GM12878 (cell line): ENCODE measurements at regions not wholly inside any gene's neighbourhood (a gene's known extent, or its start where the extent isn't known, plus 50 kb on each side); places are given as distances from the start of the nearest gene placed in this dataset.

Source experiments
- ATAC-seq: fragments of 200-7000 bp; cut with Tn5 transposase; 3 replicates; pipeline ENCODE4 v1.9.1; 2020; ENCODE audit warnings: mild to moderate bottlenecking, moderate library complexity
- BruUV-seq: library from RNA; stranded (reverse); fragments of 400-500 nt; replicated peaks from 2 replicates; lab custom pipeline; 2021; lab: Mats Ljungman, UMichigan
- CTCF ChIA-PET: fragments of 300-600 bp; sonication (Branson Sonifier 250); formaldehyde crosslinking; extraction: SDS; loops from one replicate; lab custom pipeline; 2021; ENCODE audit warnings: inconsistent platforms; lab: Yijun Ruan, JAX
- POLR2A ChIA-PET: fragments of 350-600 bp; formaldehyde crosslinking; extraction: SDS; loops from one replicate; lab custom pipeline; 2021; ENCODE audit warnings: inconsistent platforms; lab: Charles Lee
- RAD21 ChIA-PET: fragments of 300-600 bp; sonication (Branson Sonifier 250); formaldehyde crosslinking; loops from one replicate; lab custom pipeline; 2023; ENCODE audit warnings: antibody characterized with exemption; ENCODE audit not compliant: unreplicated experiment; lab: Charles Lee
- SMC1A ChIA-PET: fragments of 300-600 bp; sonication (Branson Sonifier 250); formaldehyde crosslinking; loops from one replicate; lab custom pipeline; 2023; ENCODE audit not compliant: unreplicated experiment, uncharacterized antibody; lab: Charles Lee
- DNase-seq: peaks from one replicate; pipeline ENCODE4 v3.0.0-alpha.2; 2011; ENCODE audit warnings: low read depth, low spot score
- FAIRE-seq: peaks from 3 replicates; lab custom pipeline; 2011; peaks lifted over from hg19 to GRCh38; lab: Jason Lieb, UNC
- H2AFZ ChIP-seq: 2 replicates; pipeline ENCODE4 v1.6.0; 2011; ENCODE audit warnings: low read depth, low read length, control low read depth; ENCODE audit not compliant: control insufficient read depth
- H3K27ac ChIP-seq: 2 replicates; pipeline ENCODE4 v1.5.1; 2011; ENCODE audit warnings: control low read depth; ENCODE audit not compliant: control insufficient read depth, insufficient read depth
- H3K27me3 ChIP-seq, 2 experiments: replicated peaks in 1 of 2; 2 replicates each; pipeline versions ENCODE4 v1.6.0 to v1.6.1; 2011; ENCODE audit warnings: low read length in 1 of 2; ENCODE audit not compliant: control insufficient read depth in 2 of 2, insufficient read depth in 2 of 2
- H3K36me3 ChIP-seq, 2 experiments: 2 replicates each; pipeline ENCODE4 v1.5.1; 2011; ENCODE audit warnings: low read length in 1 of 2; ENCODE audit not compliant: control insufficient read depth in 2 of 2, insufficient read depth in 2 of 2
- H3K4me1 ChIP-seq: 2 replicates; pipeline ENCODE4 v1.6.1; 2011; ENCODE audit warnings: mild to moderate bottlenecking, low read length, moderate library complexity, mixed read lengths; ENCODE audit not compliant: control insufficient read depth, insufficient read depth
- H3K4me2 ChIP-seq: 2 replicates; pipeline ENCODE4 v1.6.0; 2011; ENCODE audit warnings: control low read depth; ENCODE audit not compliant: control insufficient read depth, insufficient read depth
- H3K4me3 ChIP-seq: fragments of 200-600 bp; sonication (generic); 2 replicates; pipeline ENCODE4 v1.5.1; 2016
- H3K79me2 ChIP-seq: 2 replicates; pipeline ENCODE4 v1.6.0; 2011; ENCODE audit warnings: low read length; ENCODE audit not compliant: control insufficient read depth, insufficient read depth
- H3K9ac ChIP-seq: 2 replicates; pipeline ENCODE4 v1.8.0; 2011; ENCODE audit warnings: low read length, control low read depth, mixed read lengths; ENCODE audit not compliant: control insufficient read depth, insufficient read depth
- H3K9me3 ChIP-seq: replicated peaks from 3 replicates; pipeline ENCODE4 v1.5.1; 2011; ENCODE audit warnings: mild to moderate bottlenecking, low read length; ENCODE audit not compliant: control insufficient read depth, insufficient read depth
- H4K20me1 ChIP-seq: 2 replicates; pipeline ENCODE4 v1.6.0; 2011; ENCODE audit not compliant: control insufficient read depth, insufficient read depth
- BCL3 ChIP-seq: IDR thresholded peaks from 2 replicates; pipeline ENCODE4 v1.6.1; 2011; ENCODE audit warnings: borderline replicate concordance, low read depth, mild to moderate bottlenecking, moderate library complexity, low read length; ENCODE audit not compliant: insufficient read depth, poor library complexity, severe bottlenecking
- ZBTB4 ChIP-seq: fragments of 450-650 bp; formaldehyde crosslinking; IDR thresholded peaks from 2 replicates; pipeline ENCODE4 v1.4.0; 2022; ENCODE audit warnings: mild to moderate bottlenecking, moderate library complexity
- WGBS: methylation state at CpG from one replicate; pipeline ENCODE4 v1.1.6; 2016; ENCODE audit warnings: low lambda C conversion rate; ENCODE audit not compliant: insufficient replicate concordance, insufficient coverage; ENCODE audit errors: missing lambda C conversion rate; 5-methylcytosine and 5-hydroxymethylcytosine counted together
- in situ Hi-C: fragments of 300-500 bp; cut with MboI; formaldehyde crosslinking; loops from 9 replicates; pipeline ENCODE4 v1.14.3; 2018; ENCODE audit warnings: mixed read lengths
- intact Hi-C: fragments of 100-400 bp; cut with micrococcal nuclease; formaldehyde crosslinking; loops from one replicate; pipeline ENCODE4 v1.14.2; 2022; ENCODE audit not compliant: unreplicated experiment

- in situ Hi-C loops = no loop called here
- no peaks in the 10 kb centered on the region for H4K20me1 ChIP-seq
- TF ChIP-seq ZBTB4 (CRISPR knock-in tag) (no peak), BCL3 (peak; percentile 27)
- ChIA-PET CTCF (interaction anchor here (1.1 to 18.7 kb wide), 5 partner anchors 35 to 187 kb away, joined by 3 to 590 read pairs (median 3); no protein-coding TSS in a partner anchor), POLR2A (interaction anchor here (1.4 kb wide), 1 partner anchor 32 kb away, joined by 3 read pairs; no protein-coding TSS in a partner anchor), RAD21 (interaction anchor here (3.7 kb wide), 1 partner anchor 32 kb away, joined by 13 read pairs; no protein-coding TSS in a partner anchor), SMC1A (interaction anchor here (0.6 to 2.3 kb wide), 5 partner anchors 9 to 81 kb away, joined by 3 to 12 read pairs (median 7); no protein-coding TSS in a partner anchor)
- FAIRE-seq = no peak
- H3K27ac ChIP-seq = no peak overlapping the region
- ATAC-seq = no peak
- H3K27me3 ChIP-seq = no peaks in the 10 kb centered on the region
- 61% methylated on average over 26 of the region's 26 CpGs for WGBS
- no peak overlapping the region for H3K9ac ChIP-seq
- peaks cover 12% of the 10 kb centered on the region for H3K4me1 ChIP-seq
- no peak overlapping the region for H3K4me3 ChIP-seq
- DNase-seq = no peak
- H3K4me2 ChIP-seq = no peak overlapping the region
- intact Hi-C loops = no loop called here
- peaks cover 1% of the 10 kb centered on the region; the same call in 1 of the 2 replicates for H3K79me2 ChIP-seq
- no peaks in the 10 kb centered on the region; a peak in 1 of 4 replicates for H3K36me3 ChIP-seq
- no peak overlapping the region for H2AFZ ChIP-seq
- no TSS peak for BruUV-seq
- H3K9me3 ChIP-seq = no peaks in the 10 kb centered on the region
Observed at GRCh38 chr6:37570482-37571133, 70.9 kb upstream of the CCDC167 start.
